ENCODE measurements at regions not wholly inside any gene's neighbourhood (a gene's known extent, or its start where the extent isn't known, plus 50 kb on each side); places are given as distances from the start of the nearest gene placed in this dataset.

GRCh38 chr6:165821754-165822153 is 158.7 kb upstream of the PDE10A start:
- TF ChIP-seq CEBPB (IDR thresholded peaks at IDR 0.05; ENCODE audit: low read depth, low read length) (no peak), MAFK (IDR thresholded peaks at IDR 0.05; ENCODE audit: low read depth, low read length) (no peak), RFX5 (IDR thresholded peaks at IDR 0.05; ENCODE audit: low read depth, low read length) (no peak), MXI1 (IDR thresholded peaks at IDR 0.05; ENCODE audit: borderline replicate concordance, low read depth, low read length) (no peak), POLR2A (IDR thresholded peaks at IDR 0.05; ENCODE audit: low read depth, low read length) (no peak), SMC3 (IDR thresholded peaks at IDR 0.05; ENCODE audit: low read depth, low read length) (no peak), RAD21 (IDR thresholded peaks at IDR 0.05; ENCODE audit: low read length) (no peak), ELK1 (IDR thresholded peaks at IDR 0.05; ENCODE audit: borderline replicate concordance, low read depth, low read length) (no peak), CHD1 (IDR thresholded peaks at IDR 0.05; ENCODE audit: low read depth, low read length) (no peak), RCOR1 (IDR thresholded peaks at IDR 0.05; ENCODE audit: insufficient replicate concordance, low read length) (no peak)
- TF ChIP-seq, protein P1, sequence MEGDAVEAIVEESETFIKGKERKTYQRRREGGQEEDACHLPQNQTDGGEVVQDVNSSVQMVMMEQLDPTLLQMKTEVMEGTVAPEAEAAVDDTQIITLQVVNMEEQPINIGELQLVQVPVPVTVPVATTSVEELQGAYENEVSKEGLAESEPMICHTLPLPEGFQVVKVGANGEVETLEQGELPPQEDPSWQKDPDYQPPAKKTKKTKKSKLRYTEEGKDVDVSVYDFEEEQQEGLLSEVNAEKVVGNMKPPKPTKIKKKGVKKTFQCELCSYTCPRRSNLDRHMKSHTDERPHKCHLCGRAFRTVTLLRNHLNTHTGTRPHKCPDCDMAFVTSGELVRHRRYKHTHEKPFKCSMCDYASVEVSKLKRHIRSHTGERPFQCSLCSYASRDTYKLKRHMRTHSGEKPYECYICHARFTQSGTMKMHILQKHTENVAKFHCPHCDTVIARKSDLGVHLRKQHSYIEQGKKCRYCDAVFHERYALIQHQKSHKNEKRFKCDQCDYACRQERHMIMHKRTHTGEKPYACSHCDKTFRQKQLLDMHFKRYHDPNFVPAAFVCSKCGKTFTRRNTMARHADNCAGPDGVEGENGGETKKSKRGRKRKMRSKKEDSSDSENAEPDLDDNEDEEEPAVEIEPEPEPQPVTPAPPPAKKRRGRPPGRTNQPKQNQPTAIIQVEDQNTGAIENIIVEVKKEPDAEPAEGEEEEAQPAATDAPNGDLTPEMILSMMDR (conservative IDR thresholded peaks at IDR 0.05; ENCODE audit: low read depth, low read length) = no peak
- TF ChIP-seq, protein P2, sequence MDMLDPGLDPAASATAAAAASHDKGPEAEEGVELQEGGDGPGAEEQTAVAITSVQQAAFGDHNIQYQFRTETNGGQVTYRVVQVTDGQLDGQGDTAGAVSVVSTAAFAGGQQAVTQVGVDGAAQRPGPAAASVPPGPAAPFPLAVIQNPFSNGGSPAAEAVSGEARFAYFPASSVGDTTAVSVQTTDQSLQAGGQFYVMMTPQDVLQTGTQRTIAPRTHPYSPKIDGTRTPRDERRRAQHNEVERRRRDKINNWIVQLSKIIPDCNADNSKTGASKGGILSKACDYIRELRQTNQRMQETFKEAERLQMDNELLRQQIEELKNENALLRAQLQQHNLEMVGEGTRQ (IDR thresholded peaks at IDR 0.05; ENCODE audit: low read depth, low read length) = no peak
